ENCODE measurements at regions not wholly inside any gene's neighbourhood (a gene's known extent, or its start where the extent isn't known, plus 50 kb on each side); places are given as distances from the start of the nearest gene placed in this dataset.
"Not testable (repeated sequence)": the region's sequence is repeated elsewhere in the genome, so short reads cannot be mapped to it uniquely, and the experiment has no call there.

DNA sequence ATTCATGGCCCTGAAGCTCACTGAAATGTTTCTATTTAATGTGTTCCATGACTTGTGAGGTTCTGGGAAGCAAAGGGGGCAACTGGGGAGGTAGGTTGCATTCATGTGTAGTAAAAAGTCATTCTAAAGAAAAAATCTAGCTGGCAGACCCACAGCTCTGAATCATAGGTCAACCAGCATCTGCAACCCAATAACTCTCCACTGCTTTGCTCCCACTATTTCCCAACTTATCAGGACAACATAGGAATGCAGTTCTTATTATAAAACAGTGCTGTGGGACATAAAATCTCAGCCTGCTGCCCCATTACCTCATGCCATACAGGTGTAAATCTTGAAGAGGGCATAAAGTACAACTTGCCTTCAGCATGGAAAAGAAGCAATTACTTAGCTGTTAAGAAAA lies 576.1 kb upstream of the PTBP2 start:
- TF ChIP-seq, protein P1, sequence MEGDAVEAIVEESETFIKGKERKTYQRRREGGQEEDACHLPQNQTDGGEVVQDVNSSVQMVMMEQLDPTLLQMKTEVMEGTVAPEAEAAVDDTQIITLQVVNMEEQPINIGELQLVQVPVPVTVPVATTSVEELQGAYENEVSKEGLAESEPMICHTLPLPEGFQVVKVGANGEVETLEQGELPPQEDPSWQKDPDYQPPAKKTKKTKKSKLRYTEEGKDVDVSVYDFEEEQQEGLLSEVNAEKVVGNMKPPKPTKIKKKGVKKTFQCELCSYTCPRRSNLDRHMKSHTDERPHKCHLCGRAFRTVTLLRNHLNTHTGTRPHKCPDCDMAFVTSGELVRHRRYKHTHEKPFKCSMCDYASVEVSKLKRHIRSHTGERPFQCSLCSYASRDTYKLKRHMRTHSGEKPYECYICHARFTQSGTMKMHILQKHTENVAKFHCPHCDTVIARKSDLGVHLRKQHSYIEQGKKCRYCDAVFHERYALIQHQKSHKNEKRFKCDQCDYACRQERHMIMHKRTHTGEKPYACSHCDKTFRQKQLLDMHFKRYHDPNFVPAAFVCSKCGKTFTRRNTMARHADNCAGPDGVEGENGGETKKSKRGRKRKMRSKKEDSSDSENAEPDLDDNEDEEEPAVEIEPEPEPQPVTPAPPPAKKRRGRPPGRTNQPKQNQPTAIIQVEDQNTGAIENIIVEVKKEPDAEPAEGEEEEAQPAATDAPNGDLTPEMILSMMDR (IDR thresholded peaks at IDR 0.05; ENCODE audit: insufficient read depth, low read depth, low read length) = no peak
- DNase-seq (ENCODE audit: low read depth) = no peak
- Histone ChIP-seq H3K4me3 (ENCODE audit: low read depth, low read length) (no peak overlapping the region), H3K36me3 (ENCODE audit: control insufficient read depth, insufficient read depth, low read length) (no peaks in the 10 kb centered on the region), H3K27me3 (ENCODE audit: control insufficient read depth, insufficient read depth, low read length) (no peaks in the 10 kb centered on the region)
- ChIA-PET CTCF (interaction anchor here (0.7 kb wide), 1 partner anchor 162 kb away, joined by 3 read pairs; no protein-coding TSS in a partner anchor), POLR2A (no interaction called here)

DNA sequence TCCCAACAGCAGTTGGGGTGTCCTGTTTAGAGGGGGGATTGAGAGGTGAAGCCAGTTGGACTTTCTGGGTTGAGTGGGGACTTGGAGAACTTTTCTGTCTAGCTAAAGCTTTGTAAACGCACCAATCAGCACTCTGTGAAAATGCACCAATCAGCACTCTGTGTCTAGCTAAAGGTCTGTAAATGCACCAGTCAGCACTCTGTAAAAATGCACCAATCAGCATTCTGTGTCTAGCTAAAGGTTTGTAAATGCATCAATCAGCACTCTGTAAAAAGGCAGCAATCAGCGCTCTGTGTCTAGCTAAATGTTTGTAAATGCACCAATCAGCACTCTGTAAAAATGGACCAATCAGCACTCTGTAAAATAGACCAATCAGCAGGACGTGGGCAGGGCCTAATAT lies 568.6 kb upstream of the PTBP2 start:
- H3K27me3 ChIP-seq (ENCODE audit: control insufficient read depth, insufficient read depth, low read length); H3K4me3 ChIP-seq (ENCODE audit: low read depth, low read length); CTCF ChIA-PET; POLR2A ChIA-PET; H3K36me3 ChIP-seq (ENCODE audit: control insufficient read depth, insufficient read depth, low read length); DNase-seq (ENCODE audit: low read depth): not testable (repeated sequence)

DNA sequence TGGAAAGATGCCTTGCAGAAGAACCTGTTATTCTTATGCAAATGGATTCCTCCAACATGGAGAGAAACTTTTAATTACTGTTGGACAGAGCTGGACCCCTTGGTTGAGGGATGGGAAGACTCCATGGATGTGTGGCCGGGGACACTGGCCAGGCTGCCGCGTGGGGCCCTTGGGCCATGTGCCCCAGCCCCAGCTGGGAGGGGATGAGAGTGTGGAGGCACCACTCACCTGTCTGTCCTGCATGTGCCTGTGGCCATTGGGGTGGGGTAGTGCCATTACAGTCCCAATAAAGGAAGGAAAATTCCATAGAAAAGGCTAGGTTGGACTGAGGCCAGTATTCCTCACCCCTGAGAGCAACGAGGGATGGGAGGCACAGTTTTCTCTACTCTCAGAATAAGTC lies 564.5 kb upstream of the PTBP2 start:
- CTCF ChIA-PET = interaction anchor here (0.6 kb wide), 1 partner anchor 25 kb away, joined by 4 read pairs; no protein-coding TSS in a partner anchor
- POLR2A ChIA-PET = no interaction called here
- DNase-seq (ENCODE audit: low read depth) = no peak

DNA sequence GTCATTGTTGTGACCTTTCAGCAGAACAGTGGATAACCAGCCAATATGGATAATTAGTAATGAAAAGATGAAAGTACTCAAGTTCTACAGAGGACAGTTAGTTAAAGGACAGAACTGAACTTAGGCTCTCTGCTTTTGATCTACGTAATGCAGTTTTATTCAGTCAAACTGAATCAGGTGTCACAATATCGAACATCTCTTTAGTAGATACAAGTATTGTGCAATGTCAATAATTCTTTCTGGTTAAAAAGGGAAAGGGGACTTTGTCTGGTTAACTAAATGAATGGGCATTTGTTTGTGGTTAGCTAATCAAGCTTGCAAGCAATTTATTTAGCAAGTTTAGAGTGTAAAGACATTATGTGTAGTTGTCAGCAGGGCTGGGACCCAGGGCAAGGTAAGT lies 562.2 kb upstream of the PTBP2 start:
- TF ChIP-seq, protein P1 (IDR thresholded peaks at IDR 0.05; ENCODE audit: insufficient read depth, low read depth, low read length) = no peak
- H3K27me3 ChIP-seq (ENCODE audit: control insufficient read depth, insufficient read depth, low read length) = no peaks in the 10 kb centered on the region

More for the DNA sequence above, 564.5 kb upstream of the PTBP2 start:
- no peak overlapping the region for H3K4me3 ChIP-seq (ENCODE audit: low read depth, low read length)
- no peaks in the 10 kb centered on the region for H3K36me3 ChIP-seq (ENCODE audit: control insufficient read depth, insufficient read depth, low read length)
- TF ChIP-seq, protein P1 (IDR thresholded peaks at IDR 0.05; ENCODE audit: insufficient read depth, low read depth, low read length) = no peak
- no peaks in the 10 kb centered on the region for H3K27me3 ChIP-seq (ENCODE audit: control insufficient read depth, insufficient read depth, low read length)

DNA sequence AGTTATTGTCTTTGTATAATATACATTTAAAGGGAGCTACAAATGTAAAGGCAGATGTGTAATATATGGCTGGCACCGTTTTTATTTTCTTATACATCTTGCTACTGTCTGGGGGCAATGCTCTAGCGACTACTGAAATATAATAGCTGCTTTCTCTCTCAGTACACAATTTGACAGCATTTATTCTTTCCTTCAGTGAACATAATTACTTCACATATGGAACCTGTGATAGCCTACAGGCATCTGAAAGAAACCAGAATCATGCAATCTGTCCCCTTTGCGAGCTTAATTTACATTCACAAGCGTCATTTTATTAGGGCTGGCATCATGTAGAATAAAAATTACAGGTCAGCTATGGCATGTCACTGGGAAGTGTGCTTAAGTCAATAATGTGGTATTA lies 557.5 kb upstream of the PTBP2 start:
- ChIA-PET CTCF (no interaction called here), POLR2A (no interaction called here)
- Histone ChIP-seq H3K4me3 (ENCODE audit: low read depth, low read length) (no peak overlapping the region), H3K36me3 (ENCODE audit: control insufficient read depth, insufficient read depth, low read length) (no peaks in the 10 kb centered on the region), H3K27me3 (ENCODE audit: control insufficient read depth, insufficient read depth, low read length) (no peaks in the 10 kb centered on the region)
- no peak for DNase-seq (ENCODE audit: low read depth)
- TF ChIP-seq, protein P1 (IDR thresholded peaks at IDR 0.05; ENCODE audit: insufficient read depth, low read depth, low read length) = no peak

More for the DNA sequence above, 562.2 kb upstream of the PTBP2 start:
- no peak for DNase-seq (ENCODE audit: low read depth)
- Histone ChIP-seq H3K4me3 (ENCODE audit: low read depth, low read length) (no peak overlapping the region), H3K36me3 (ENCODE audit: control insufficient read depth, insufficient read depth, low read length) (no peaks in the 10 kb centered on the region)
- ChIA-PET POLR2A (no interaction called here), CTCF (no interaction called here)

DNA sequence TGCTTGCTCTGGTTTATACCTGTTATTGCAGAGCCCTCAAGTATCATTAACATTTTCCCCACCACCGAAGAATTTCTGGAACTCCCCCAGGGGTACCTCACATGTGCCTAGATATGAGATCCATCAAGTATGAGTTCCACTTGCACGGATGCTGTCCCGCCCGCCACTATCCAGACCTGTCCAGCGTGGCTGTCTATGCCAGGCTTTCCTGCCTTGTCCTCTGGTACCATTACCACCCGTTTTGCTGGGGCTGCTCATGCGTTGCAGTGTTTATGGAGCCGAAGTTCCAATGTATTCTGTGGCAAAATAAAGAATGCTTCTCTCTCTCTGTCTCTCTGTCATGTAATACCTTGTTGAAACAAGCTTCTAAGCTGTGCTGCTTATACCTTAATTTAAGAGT lies 543.5 kb upstream of the PTBP2 start:
- H3K4me3 ChIP-seq (ENCODE audit: low read depth, low read length) = no peak overlapping the region
- ChIA-PET POLR2A (no interaction called here), CTCF (no interaction called here)
- no peaks in the 10 kb centered on the region for H3K27me3 ChIP-seq (ENCODE audit: control insufficient read depth, insufficient read depth, low read length)
- DNase-seq (ENCODE audit: low read depth) = no peak
- TF ChIP-seq, protein P1 (IDR thresholded peaks at IDR 0.05; ENCODE audit: insufficient read depth, low read depth, low read length) = no peak
- no peaks in the 10 kb centered on the region for H3K36me3 ChIP-seq (ENCODE audit: control insufficient read depth, insufficient read depth, low read length)

All from BJ (cell line).